Ovary (tissue), 7 donors: ENCODE measurements at regions not wholly inside any gene's neighbourhood (a gene's known extent, or its start where the extent isn't known, plus 50 kb on each side); places are given as distances from the start of the nearest gene placed in this dataset.

ENCODE experiments used
- DNase-seq, 5 donors: peaks; one replicate each; pipeline ENCODE4 v3.0.0-alpha.2; 2019 to 2020
- H3K27ac ChIP-seq, 2 donors: fragments of 200-600 bp; one replicate each; pipeline versions ENCODE4 v1.5.1 to v1.8.0; 2019 to 2022
- H3K27me3 ChIP-seq: fragments of 200-600 bp; one replicate; pipeline ENCODE4 v1.8.0; 2022
- H3K36me3 ChIP-seq: fragments of 200-600 bp; sonication (generic); one replicate; pipeline ENCODE4 v1.5.1; 2019
- H3K4me1 ChIP-seq: one replicate; pipeline ENCODE4 v1.8.1; 2013; ENCODE audit warnings: mild to moderate bottlenecking, moderate library complexity; ENCODE audit not compliant: insufficient read depth
- H3K4me3 ChIP-seq: fragments of 200-600 bp; sonication (generic); one replicate; pipeline ENCODE4 v1.5.1; 2017
- H3K9me3 ChIP-seq, 2 donors: fragments of 200-600 bp in 1 of 2; sonication (generic) in 1 of 2; one replicate each; pipeline versions ENCODE4 v1.5.1 to v1.8.1; 2013 to 2019; ENCODE audit warnings: mild to moderate bottlenecking in 1 of 2, moderate library complexity in 1 of 2
- EP300 ChIP-seq: sonication (generic); formaldehyde crosslinking; IDR thresholded peaks from one replicate; pipeline ENCODE4 v1.6.1; 2017; ENCODE audit warnings: antibody characterized with exemption
- POLR2A ChIP-seq: fragments of 450-650 bp; IDR thresholded peaks from one replicate; pipeline ENCODE4 v1.6.1; 2017; ENCODE audit warnings: antibody characterized with exemption, mild to moderate bottlenecking, moderate library complexity
- WGBS, 3 donors: extraction: QIAGEN DNeasy Blood & Tissue Kit in 1 of 3; methylation state at CpG; one replicate each; pipeline versions ENCODE4 v1.1.5 to v1.1.7; 2013 to 2017; 5-methylcytosine and 5-hydroxymethylcytosine counted together
- intact Hi-C, 4 donors: fragments of 100-400 bp; cut with DNase I; formaldehyde crosslinking; loops; one replicate each; pipeline versions ENCODE4 v1.11.0 to v1.15.1; 2022 to 2023
- TF ChIP-seq, protein P1 (sequence below), 3 donors: fragments of 450-650 bp in 2 of 3; fragments of 200-600 bp in 1 of 3; IDR thresholded peaks; one replicate each; pipeline versions ENCODE4 v1.5.1 to v1.8.0; 2016 to 2022; ENCODE audit warnings: antibody characterized with exemption in 3 of 3, mild to moderate bottlenecking in 1 of 3
- donor health status: DM: no; HTN: no; CAD: no; lungs with moderate emphysema.
- donor health status: DM: no; HTN: no; CAD: no.
- donor health status: Bipolar disorder and iron deficiency.
- donor health status: DM: no; HTN: no; CAD: no.
- donor health status: DM: yes; HTN: yes; CAD: no.

DNA sequence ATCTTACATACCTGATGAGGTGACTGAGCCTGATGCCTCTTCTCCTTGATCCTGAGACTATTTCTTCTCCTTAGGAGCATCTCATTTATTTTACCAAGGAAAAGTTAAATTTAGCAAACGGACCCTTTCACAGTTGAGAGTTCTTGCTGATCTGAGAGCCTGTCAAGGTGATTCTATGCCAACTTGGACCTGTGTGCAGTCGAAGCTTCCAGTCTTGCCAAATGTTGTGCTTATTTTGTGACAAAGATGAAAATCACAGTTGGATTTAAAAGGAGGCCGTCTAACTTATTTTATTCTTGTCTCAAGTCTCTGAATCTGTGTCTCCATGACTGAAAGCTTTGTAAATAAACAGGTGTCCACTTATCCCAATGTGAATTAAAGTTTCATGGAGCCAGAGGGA lies 296.3 kb upstream of the EPHA3 start:
- no peaks in the 10 kb centered on the region for H3K27me3 ChIP-seq
- H3K36me3 ChIP-seq = no peaks in the 10 kb centered on the region
- WGBS, 3 donors = 69 to 87% (median 81%) methylated on average over 3 of the region's 3 CpGs
- DNase-seq = no peak
- no peaks in the 10 kb centered on the region for H3K4me1 ChIP-seq
- no peaks in the 10 kb centered on the region for H3K9me3 ChIP-seq
- TF ChIP-seq, protein P1, sequence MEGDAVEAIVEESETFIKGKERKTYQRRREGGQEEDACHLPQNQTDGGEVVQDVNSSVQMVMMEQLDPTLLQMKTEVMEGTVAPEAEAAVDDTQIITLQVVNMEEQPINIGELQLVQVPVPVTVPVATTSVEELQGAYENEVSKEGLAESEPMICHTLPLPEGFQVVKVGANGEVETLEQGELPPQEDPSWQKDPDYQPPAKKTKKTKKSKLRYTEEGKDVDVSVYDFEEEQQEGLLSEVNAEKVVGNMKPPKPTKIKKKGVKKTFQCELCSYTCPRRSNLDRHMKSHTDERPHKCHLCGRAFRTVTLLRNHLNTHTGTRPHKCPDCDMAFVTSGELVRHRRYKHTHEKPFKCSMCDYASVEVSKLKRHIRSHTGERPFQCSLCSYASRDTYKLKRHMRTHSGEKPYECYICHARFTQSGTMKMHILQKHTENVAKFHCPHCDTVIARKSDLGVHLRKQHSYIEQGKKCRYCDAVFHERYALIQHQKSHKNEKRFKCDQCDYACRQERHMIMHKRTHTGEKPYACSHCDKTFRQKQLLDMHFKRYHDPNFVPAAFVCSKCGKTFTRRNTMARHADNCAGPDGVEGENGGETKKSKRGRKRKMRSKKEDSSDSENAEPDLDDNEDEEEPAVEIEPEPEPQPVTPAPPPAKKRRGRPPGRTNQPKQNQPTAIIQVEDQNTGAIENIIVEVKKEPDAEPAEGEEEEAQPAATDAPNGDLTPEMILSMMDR (IDR thresholded peaks at IDR 0.05) = no peak
- TF ChIP-seq POLR2A (no peak), EP300 (no peak)
- no peak overlapping the region for H3K4me3 ChIP-seq
- no peak overlapping the region for H3K27ac ChIP-seq
- intact Hi-C loops = no loop called here

DNA sequence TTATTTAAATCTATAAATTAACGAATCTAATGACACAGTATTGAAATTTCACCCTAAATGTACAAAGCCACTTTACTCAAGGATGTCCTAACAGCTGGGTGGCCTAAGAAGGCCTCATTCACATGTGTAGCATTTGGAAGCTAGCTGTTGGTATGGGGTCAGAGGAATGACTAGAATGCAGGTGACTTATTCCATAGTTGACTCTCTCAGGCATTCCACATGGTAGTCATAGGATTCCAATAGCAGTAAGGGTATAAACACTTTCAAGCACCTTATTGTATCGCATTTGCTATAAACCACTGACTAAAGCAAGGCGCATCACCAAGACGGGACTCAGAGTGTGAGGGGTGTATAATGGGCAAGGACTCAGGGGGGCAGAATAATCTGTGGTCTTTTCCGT lies 294.8 kb upstream of the EPHA3 start:
- no peaks in the 10 kb centered on the region for H3K4me1 ChIP-seq
- H3K4me3 ChIP-seq = no peak overlapping the region
- no peaks in the 10 kb centered on the region for H3K9me3 ChIP-seq
- no peak overlapping the region for H3K27ac ChIP-seq
- 93 to 95% (median 94%) methylated on average over 5 of the region's 5 CpGs for whole genome bisulfite sequencing, 3 donors
- H3K36me3 ChIP-seq = no peaks in the 10 kb centered on the region
- DNase-seq = no peak
- intact Hi-C loops = no loop called here
- no peaks in the 10 kb centered on the region for H3K27me3 ChIP-seq
- TF ChIP-seq, protein P1 (IDR thresholded peaks at IDR 0.05) = no peak
- TF ChIP-seq POLR2A (no peak), EP300 (no peak)

DNA sequence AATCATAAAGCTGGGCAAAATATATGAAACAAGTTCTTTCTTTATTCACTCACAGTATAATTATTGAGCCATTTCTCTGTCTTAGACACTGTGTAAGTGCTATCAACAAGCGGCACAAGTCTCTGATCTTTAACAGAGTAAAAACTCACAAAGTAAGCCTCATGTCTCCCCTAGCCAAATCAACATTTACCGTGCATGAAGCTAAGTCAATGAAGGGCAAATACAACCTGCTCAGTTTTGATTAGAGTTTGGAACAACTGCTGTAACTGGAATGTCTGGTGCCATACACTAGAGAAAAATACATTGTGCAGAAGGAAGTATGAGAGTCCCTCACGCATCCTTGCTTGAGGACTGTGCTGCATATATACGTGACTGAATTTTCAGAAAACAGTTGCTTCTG lies 291.0 kb upstream of the EPHA3 start:
- Histone ChIP-seq H3K4me1 (no peaks in the 10 kb centered on the region), H3K9me3 (no peaks in the 10 kb centered on the region), H3K36me3 (no peaks in the 10 kb centered on the region), H3K27me3 (no peaks in the 10 kb centered on the region), H3K4me3 (no peak overlapping the region), H3K27ac (no peak overlapping the region)
- intact Hi-C loops = no loop called here
- TF ChIP-seq, protein P1 (IDR thresholded peaks at IDR 0.05) = no peak
- TF ChIP-seq POLR2A (no peak), EP300 (no peak)
- WGBS, 3 donors = 75 to 89% (median 87%) methylated on average over 4 of the region's 4 CpGs
- no peak for DNase-seq

DNA sequence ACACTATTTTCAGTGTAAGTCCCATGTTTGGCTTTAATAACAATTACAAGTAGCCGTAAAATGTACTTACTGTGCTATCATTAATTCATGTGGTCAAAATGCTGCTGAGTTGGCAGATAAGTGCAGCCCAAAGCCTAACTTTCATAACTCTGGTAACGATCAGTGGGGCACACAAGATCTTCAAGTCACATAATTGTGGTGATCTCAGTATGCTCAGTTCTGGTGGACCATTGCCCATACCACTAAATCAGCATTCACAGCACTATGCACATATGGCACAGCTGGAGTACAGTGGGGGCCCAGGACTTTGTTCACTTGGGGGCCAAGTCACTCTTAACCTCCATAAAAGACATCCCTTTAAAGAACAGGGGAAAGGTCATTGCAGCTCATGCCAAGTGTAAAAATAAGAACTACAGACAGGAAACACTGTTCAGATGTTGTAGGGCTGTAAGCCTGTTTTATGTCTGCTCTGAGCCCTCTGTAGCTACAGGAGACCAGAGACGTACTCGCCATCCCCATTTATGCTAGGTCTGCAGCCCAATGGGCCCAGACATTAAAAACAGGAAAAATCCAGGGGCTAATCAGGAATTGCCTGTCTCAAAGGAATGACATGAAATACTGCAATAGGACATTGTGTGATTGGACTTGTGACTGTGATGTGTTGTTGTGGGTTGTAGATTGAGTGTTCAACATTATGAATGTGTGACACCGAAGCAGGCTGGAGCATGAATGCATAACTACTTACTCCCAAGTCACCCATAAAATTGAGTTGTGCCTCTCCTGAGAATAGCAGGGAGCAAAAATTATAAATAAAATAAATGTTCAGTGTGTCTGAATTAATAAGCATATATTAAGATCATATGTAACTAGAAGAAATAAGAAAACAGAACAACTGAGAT lies 282.5 kb upstream of the EPHA3 start:
- Histone ChIP-seq H3K4me1 (no peaks in the 10 kb centered on the region), H3K27ac (no peak overlapping the region)

More for the DNA sequence above, 282.5 kb upstream of the EPHA3 start:
- TF ChIP-seq, protein P1 (IDR thresholded peaks at IDR 0.05) = no peak
- TF ChIP-seq POLR2A (no peak), EP300 (no peak)
- no peaks in the 10 kb centered on the region for H3K27me3 ChIP-seq
- intact Hi-C loops = no loop called here
- 77 to 86% (median 84%) methylated on average over 5 of the region's 5 CpGs for WGBS, 3 donors
- no peak for DNase-seq
- H3K36me3 ChIP-seq = no peaks in the 10 kb centered on the region
- no peak overlapping the region for H3K4me3 ChIP-seq
- no peaks in the 10 kb centered on the region for H3K9me3 ChIP-seq
